ENCODE measurements at regions not wholly inside any gene's neighbourhood (a gene's known extent, or its start where the extent isn't known, plus 50 kb on each side); places are given as distances from the start of the nearest gene placed in this dataset.

GRCh38 chr2:48104418-48104817, 198.1 kb upstream of the FBXO11 start:
- DNase-seq = no peak
- no peaks in the 10 kb centered on the region for H3K4me1 ChIP-seq
- intact Hi-C loops (cut with DNase I) = loop anchor here (10.0 kb wide), 2 partner anchors 200 to 670 kb away; partner anchors contain the start of gene FBXO11
- no peak overlapping the region for H3K9ac ChIP-seq (ENCODE audit: low read depth in 2 of 2, low read length in 2 of 2)
- H3K9me3 ChIP-seq = no peaks in the 10 kb centered on the region
- H3K36me3 ChIP-seq = no peaks in the 10 kb centered on the region
- no peak overlapping the region for H3K4me3 ChIP-seq
- no peak for TF ChIP-seq CTCF (IDR thresholded peaks at IDR 0.05)
- H3K27me3 ChIP-seq = no peaks in the 10 kb centered on the region
- H3K27ac ChIP-seq = no peak overlapping the region

DNA sequence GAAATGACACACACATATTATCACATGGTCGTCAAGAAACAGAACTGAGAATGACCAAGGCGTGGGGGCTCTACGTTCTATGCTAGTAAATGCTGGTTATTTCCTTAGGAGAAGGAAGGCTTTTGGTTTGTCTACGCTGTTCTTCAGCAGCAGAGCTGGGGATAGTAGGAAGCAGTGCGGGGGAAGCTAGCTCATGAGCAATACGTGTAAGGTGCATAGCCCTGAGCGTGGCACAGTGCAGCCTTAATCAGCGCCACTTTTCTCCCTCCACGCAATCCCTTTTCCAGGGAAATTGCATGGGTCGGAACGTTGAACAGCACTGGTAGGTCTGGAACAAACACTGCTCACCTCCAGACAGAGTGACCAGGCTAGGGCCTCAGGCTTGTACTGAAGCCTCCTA, 199.6 kb upstream of the FBXO11 start:
- H3K27ac ChIP-seq = no peak overlapping the region
- H3K36me3 ChIP-seq = no peaks in the 10 kb centered on the region
- no peaks in the 10 kb centered on the region for H3K4me1 ChIP-seq
- H3K9me3 ChIP-seq = no peaks in the 10 kb centered on the region
- no peak overlapping the region for H3K4me3 ChIP-seq
- peak overlapping the region in 1 of 2 donors; percentile 46 for H3K9ac ChIP-seq (ENCODE audit: low read depth in 2 of 2, low read length in 2 of 2)
- H3K27me3 ChIP-seq = no peaks in the 10 kb centered on the region
- intact Hi-C loops (cut with DNase I) = loop anchor here (5.0 to 10.0 kb wide), 3 partner anchors 201 to 671 kb away; partner anchors contain the start of gene FBXO11
- no peak for DNase-seq
- TF ChIP-seq CTCF (IDR thresholded peaks at IDR 0.05) = no peak

DNA sequence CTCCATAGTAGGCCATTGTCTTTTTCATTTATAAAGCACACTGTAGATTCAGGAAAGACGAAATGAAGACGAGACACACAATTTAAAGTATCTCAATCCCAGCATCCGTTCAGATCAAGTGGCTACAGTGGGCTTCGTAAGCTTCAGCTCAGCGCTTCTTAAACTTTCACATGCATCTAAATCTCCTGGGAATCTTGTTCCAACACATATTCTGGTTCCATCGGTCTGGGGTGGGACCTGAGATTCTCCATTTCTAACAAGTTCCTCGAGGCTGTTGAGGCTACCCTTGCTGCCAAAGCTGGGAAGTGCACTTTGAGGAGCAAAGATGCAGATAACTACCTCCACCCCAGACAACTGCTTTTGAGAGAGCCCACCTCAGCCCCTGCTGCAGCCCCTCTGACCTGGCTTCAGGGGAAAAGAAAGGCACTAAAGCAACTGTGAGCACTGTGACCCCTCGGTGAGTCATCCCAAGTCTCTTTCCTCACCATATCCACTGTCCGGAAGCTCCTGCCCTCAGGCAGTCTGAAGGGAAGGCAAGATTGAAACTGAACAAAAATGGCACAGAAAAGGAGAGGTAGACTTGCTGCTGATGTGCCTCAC, 201.1 kb upstream of the FBXO11 start:
- Histone ChIP-seq H3K9me3 (no peaks in the 10 kb centered on the region), H3K27ac (peak overlapping the region; percentile 5), H3K4me3 (no peak overlapping the region), H3K9ac (ENCODE audit: low read depth in 2 of 2, low read length in 2 of 2) (no peak overlapping the region), H3K36me3 (no peaks in the 10 kb centered on the region), H3K4me1 (no peaks in the 10 kb centered on the region), H3K27me3 (no peaks in the 10 kb centered on the region)
- TF ChIP-seq CTCF (IDR thresholded peaks at IDR 0.05) = no peak
- intact Hi-C loops (cut with DNase I) = loop anchor here (5.0 to 10.0 kb wide), 3 partner anchors 203 to 673 kb away; partner anchors contain the start of gene FBXO11
- DNase-seq = no peak

- Histone ChIP-seq H3K4me3 (no peak overlapping the region), H3K27ac (no peak overlapping the region), H3K4me1 (no peaks in the 10 kb centered on the region), H3K27me3 (no peaks in the 10 kb centered on the region), H3K36me3 (no peaks in the 10 kb centered on the region), H3K9me3 (no peaks in the 10 kb centered on the region), H3K9ac (ENCODE audit: low read depth in 2 of 2, low read length in 2 of 2) (no peak overlapping the region)
- DNase-seq = no peak
- intact Hi-C loops (cut with DNase I) = loop anchor here (5.0 to 10.0 kb wide), 3 partner anchors 204 to 674 kb away; partner anchors contain the start of gene FBXO11
- no peak for TF ChIP-seq CTCF (IDR thresholded peaks at IDR 0.05)
These were observed 202.2 kb upstream of the FBXO11 start for GRCh38 chr2:48108455-48108854.

DNA sequence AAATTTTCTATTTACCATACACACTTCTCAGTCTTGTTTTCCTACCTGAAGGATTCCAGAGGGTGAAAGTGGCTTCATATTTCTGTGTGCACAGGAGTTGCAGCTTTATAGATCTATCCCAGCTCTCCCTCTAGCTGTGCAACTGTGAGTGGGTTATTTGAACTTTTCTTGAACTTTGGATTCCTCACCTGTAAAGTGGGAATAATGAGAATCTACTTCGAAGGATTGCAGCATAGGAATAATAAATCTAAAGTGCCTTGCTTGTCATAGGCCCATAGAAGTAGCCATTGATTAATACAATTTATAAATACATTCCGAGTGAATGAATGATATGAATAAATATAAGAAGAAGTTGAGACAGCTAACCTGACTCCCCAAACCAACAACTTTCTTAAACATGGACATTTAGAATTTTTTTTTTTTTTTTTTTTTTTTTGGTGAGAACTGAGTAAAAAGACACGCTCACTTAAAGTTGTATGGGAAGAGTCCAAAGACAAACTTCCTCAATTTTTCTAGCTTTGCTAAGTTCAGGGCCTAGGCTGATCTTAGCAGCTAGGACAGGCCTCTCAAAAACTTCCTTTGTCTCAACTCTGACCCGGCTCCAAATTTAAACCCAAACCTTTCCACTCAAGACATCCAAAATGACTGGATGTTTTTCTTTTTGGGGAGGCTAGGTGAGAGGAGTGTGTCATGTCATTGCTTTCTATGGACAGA, 203.3 kb upstream of the FBXO11 start:
- no peak for DNase-seq
- H3K27ac ChIP-seq = no peak overlapping the region
- no peaks in the 10 kb centered on the region for H3K4me1 ChIP-seq
- H3K9me3 ChIP-seq = no peaks in the 10 kb centered on the region
- no peaks in the 10 kb centered on the region for H3K36me3 ChIP-seq
- no peak overlapping the region for H3K4me3 ChIP-seq
- no peaks in the 10 kb centered on the region for H3K27me3 ChIP-seq
- TF ChIP-seq CTCF (IDR thresholded peaks at IDR 0.05) = no peak
- H3K9ac ChIP-seq (ENCODE audit: low read depth in 2 of 2, low read length in 2 of 2) = no peak overlapping the region
- intact Hi-C loops (cut with DNase I) = loop anchor here (5.0 to 10.0 kb wide), 3 partner anchors 205 to 675 kb away; partner anchors contain the start of gene FBXO11

Measured in colonic mucosa (tissue), 4 donors.